Activated CD4-positive, alpha-beta T cell treated with anti-CD3 and anti-CD28 coated beads, Interleukin-2, amount 50 U/mL, for 4 hours (primary cell): ENCODE measurements at regions not wholly inside any gene's neighbourhood (a gene's known extent, or its start where the extent isn't known, plus 50 kb on each side); places are given as distances from the start of the nearest gene placed in this dataset.

Experiments used
- DNase-seq, 2 experiments: peaks; one replicate each; pipeline ENCODE4 v3.0.0-alpha.2; 2020

DNA sequence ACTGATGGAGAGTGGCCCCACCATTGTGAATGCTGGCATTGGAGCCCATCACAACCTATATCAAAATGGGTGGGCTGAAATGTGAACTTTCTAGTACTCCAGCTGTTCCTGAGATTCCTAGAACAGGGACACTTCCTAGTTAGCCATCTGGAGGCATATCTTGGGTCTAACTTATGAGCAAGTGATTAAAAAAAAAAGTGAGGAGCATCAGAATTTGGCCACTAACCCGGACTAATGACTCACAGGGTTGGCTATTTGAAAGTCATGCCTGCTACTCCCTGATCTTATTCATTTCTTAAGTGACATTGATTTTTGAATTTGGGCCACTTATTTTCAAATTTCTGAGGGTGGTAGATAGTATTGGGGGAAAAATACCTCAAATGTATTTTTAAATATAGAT lies 216.6 kb downstream of the HRH4 start:
- DNase-seq, result no peak

GRCh38 chr18:24678107-24678506 lies 217.7 kb downstream of the HRH4 start:
- no peak for DNase-seq

DNA sequence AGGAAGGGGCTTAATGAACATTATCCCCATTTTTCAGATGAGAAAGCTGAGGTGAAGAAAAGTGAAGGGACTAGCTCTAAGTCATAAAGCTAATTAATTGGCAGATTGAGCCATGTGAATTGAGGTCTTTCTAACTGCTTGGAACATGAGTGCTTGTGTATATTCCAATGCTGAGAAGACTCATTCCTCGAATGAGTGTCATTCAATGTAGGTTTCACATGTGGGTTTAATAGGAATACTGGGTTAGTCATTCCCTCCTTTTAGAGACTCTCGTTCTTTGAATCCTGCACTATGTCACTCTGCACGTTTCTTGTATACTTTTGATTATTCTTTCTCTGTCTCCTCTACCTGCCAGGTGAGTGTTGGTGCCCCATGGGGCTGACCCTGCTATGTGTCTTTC lies 218.2 kb downstream of the HRH4 start:
- no peak for DNase-seq

GRCh38 chr18:24679062-24679461 lies 218.6 kb downstream of the HRH4 start:
- DNase-seq, result no peak

DNA sequence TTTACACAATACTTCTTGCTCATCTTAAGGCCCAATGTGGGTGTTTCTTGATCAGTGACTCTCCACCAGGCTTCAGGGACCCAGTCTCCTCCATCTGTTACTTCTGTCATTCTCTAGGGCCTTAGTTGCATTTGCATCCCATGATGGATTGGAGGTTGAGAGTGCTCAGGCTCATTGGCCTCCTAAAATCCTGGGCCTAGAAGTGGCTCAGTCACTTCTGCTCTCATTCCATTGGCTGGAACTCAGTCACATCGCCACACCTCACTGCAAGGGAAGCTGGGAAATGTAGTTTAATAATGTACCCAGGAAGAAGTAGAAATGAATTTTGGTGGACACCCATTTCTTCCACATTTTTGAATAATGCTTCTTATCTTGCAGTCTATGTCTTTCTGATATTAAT lies 223.5 kb downstream of the HRH4 start:
- no peak for DNase-seq

DNA sequence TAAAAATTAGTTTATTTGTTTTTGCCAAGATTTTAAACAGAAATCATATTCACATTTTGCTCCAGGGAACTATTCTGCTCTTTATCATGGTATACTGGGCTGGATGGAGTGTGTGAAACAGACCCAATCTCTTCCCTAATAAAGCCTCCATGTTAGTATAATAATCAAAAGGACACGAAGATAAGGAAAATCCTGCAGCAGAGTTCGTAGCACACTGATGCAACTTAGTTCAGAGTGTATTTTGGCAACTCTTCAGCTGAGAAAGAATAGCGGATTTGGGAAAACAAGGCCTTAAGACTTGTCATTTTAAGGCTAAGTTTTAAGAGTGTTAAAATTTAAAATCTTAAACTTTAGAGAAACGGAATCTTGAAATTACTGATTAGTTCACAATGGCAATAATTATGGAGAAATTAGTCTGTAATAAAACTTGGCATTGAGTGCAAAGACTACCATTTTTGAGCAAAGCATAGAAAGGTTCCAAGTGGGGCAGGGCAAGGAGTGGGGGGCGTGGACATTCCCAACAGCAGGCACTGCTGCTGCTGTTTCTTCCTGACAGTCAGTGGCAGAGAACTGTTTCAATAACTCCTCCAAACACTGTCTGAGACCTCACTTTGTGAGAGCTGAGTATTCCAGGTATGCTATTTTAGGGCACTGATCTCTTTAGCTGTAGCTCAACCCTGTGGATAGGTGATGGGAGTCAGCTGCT lies 225.0 kb downstream of the HRH4 start:
- no peak for DNase-seq

DNA sequence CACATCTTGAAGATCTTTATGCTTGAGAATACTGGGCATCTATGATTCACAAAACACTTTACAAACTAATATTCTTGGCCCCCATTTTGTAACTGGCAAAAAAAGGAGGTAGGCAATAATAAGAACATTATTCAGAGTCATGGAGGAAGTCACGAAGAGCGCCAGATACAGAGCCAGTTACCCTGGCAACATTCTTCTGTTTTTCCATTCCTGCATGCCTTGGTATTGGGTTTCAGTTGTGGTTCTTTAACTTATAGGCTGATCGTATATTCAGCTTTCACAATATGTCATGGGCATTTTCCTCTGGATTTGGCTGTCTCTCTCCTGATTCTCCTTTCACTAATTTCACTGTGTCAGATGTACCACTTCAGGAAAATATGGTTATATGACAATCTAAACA lies 234.7 kb downstream of the HRH4 start:
- DNase-seq, result no peak

GRCh38 chr18:24702001-24702515 lies 241.6 kb downstream of the HRH4 start:
- DNase-seq, result no peak

DNA sequence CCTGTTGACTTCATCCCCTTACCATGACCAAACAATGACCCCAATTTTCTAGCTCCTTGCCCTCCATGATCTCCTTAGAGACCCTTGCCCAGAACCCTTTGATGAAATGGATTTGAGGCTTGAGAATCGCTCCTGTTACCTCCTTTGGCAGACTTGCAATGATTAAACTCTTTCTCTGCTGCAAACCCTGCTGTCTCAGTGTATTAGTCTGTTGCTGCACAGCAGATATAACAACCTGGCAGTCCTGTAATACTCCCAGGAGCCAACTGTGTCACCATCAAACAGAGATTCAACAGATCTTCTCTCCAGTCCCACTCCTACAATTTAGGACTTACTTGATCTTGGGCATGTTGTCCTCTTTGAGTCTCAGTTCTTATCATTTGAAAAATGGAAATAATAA lies 242.9 kb downstream of the HRH4 start:
- no peak for DNase-seq

GRCh38 chr18:24704946-24705630 lies 244.7 kb downstream of the HRH4 start:
- no peak for DNase-seq

DNA sequence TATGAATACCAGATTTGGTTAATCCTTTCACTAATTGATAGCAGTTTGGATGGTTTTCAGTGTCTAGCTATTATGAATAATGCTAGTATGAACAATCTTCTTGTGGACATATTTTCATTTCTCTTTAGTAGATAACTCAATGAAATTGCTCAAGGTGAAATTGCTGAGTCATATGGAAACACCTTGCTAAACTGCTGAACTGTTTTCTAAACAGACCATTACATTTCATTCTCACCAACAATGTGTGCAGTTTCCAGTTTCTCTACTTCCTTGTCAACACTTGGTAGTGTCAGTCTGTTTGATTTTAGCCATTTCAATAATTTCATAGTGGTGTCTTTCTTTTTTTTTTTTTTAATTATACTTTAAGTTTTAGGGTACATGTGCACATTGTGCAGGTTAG lies 250.0 kb downstream of the HRH4 start:
- no peak for DNase-seq

GRCh38 chr18:24719791-24720190 lies 259.4 kb downstream of the HRH4 start:
- DNase-seq, result no peak

- DNase-seq, result no peak
Observed at GRCh38 chr18:24721388-24721787, 261.0 kb downstream of the HRH4 start.

DNA sequence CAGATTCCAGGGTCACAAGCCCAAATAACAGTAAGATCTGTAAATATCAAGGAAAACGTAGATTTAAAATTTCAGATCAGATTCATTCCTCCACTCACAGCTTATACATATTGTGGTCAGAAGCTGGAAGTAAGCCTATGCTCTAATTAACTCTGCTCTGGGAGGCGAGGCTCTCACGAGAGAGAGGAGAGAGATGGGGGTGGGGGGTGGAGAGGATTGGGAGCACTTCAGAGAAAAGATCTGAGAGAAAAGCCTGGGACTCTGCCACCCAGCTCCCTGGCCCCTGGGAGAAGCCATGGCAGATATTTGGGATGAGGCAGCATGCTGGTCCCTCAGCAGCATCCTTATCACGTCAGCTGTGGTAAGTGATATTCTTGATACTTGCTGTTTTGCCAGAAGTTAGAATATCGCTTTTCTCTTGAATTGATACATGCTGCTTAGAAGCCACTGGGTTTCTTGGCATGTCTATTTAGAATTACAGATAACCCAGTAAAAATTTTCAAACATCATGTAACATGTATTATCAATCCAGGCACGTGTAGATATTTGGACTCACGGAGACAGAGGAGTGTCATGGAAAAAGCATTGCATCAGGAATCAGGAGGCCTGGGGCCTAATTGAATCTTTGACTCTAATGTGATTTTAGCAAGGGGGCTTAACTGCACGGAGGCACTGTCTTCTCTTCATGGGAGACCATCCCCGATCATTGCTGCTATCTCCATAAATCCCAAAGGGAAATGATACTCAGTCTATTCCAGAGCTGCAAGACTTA lies 265.4 kb downstream of the HRH4 start:
- DNase-seq, result no peak

DNA sequence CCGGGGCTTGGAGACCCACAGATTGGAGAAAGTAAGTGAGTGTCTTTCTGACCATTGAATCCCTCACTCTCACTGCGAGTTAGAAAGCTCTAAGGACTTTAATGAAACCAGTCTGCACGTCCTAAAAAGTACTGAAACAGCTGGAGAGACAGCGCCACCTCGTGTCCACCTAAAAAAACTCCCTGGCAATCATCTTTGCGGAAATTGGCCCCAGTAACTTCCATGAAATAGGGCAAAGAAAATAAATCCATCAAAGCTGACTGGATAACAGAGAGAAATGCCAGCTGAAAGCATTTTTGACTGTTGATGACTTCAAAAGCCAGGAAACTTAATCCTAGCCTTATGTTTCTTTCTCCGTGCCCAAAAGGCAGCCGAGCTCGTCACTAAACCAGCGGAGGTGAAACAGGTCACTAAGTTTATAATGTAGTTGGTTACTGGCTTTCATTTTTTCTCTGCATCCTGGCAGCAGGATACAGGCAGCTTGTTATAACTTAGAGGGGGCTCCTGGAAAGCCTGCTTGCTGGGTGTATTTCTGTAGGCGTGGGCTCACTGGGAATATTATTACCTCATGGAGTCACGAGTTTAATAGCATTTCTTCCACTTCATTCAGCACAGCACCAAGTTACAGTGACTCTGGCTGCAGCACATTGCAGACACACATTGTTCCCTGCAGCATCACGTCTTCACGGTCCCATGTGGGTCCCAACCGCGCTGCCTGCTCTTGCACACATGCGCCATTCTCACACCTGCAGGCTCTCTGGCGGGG lies 266.5 kb downstream of the HRH4 start:
- peak; percentile 6 to 35 for DNase-seq

DNA sequence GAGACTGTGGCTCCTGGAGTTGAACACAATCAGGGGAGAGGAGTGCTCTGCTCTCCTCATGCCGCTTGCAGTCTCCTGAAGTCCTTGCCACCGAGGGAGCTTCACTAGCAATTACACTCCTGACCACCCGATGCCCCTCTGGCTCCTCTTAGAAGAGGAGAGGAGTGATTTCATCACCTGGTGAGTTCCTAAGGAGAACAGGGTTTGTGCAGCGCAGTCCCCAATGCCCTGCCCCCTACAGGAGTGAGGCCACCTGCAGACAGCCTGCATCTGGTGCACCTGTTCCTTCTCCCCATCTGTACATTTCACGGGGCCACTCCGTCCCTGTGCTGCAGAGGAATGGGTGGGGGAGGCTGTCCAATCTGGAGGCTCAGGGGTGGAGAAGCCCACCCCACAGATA lies 267.2 kb downstream of the HRH4 start:
- DNase-seq, result no peak

- DNase-seq, result no peak
Observed at GRCh38 chr18:24731158-24731557, 270.7 kb downstream of the HRH4 start.

DNA sequence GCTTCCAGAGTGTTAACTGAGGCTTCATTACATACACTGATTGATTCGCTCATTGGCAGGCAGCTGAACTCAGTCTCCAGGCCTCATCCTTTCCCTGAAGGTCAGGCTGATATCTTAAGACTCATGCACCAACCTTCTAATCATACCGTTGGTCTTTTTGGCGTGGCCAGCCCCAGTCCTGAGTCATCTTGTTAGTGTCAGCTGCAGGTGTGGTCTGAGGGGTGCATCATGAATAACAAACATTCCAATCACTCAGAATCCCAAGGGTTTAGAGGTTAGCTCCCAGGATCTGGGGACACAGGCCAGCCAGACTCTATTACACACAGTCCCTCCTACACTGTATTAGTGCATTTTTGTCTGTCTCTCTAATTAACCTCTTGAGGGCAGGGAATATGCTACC lies 271.5 kb downstream of the HRH4 start:
- DNase-seq, result no peak

DNA sequence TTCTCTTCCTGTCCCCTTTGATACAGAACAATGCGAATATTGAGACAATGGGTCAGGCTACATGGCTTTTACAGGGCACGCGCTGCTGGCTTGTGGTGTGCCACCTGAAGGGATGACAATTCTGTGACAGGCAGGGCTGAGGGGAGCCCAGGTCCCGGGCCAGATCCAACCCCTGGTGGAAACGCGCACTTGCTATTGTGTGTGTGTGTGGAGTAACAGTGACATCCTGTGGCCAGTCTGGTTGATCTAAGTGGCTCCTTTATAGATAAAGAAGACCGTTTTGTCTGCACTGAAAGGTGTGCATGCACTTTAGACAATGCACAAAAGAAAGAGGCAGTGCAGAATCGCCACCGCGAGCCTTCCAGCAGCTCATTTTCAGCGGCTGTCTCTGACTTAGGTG lies 273.6 kb downstream of the HRH4 start:
- DNase-seq, result no peak

DNA sequence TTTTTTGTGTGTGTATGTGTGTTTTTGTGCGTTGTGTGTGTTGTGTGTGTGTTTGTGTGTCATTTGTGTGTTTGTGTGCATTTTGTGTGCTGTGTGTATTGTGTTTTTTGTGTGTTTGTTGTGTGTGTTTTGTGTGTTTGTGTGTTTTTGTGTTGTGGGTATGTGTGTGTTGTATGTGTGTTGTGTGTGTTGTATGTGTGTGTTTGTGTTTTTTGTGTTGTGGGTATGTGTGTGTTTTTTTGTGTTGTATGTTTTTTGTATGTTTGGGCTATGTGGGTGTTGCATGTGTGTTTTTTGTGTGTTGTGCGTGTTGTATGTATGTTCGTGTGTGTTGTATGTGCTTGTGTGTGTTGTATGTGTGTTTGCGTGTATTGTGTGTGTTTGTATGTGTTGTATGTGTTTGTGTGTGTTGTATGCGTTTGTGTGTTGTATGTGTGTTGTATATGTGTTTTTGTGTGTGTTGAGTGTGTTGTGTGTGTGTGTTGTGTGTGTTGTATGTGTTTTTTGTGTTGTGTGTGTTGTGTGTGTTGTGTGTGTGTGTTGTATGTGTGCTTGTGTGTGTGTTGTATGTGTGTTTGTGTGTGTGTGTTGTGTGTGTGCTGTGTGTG lies 275.3 kb downstream of the HRH4 start:
- DNase-seq, result no peak

GRCh38 chr18:24736662-24737330 lies 276.4 kb downstream of the HRH4 start:
- no peak for DNase-seq

DNA sequence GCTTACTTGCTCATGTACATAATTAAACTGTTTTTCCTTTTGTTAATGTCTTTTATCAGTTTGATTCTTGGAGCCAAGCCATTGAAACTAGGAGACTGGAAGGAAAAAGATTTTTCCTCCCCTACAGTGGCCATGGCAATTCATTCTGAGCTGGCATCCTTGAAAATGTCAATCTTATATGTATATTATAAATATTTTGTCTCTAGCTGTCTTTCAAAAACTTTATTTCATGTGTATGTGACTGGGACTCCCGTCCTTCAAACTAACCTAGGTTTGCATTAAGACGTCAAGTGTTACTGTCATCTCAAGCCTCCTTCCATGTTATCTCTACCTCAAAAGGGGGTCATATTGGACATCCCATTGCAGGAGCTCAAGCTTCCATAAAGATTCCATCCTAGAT lies 280.4 kb downstream of the HRH4 start:
- DNase-seq, result no peak
